Mucosa of descending colon (tissue), 3 donors: ENCODE measurements at regions not wholly inside any gene's neighbourhood (a gene's known extent, or its start where the extent isn't known, plus 50 kb on each side); places are given as distances from the start of the nearest gene placed in this dataset.

Source experiments
- ATAC-seq: fragments of 200-7000 bp; cut with Tn5 transposase; one replicate; pipeline ENCODE4 v1.9.1; 2020; ENCODE audit warnings: mild to moderate bottlenecking, moderate library complexity
- DNase-seq, 3 donors: peaks; one replicate each; pipeline ENCODE4 v3.0.0-alpha.2; 2020
- H3K36me3 ChIP-seq: fragments of 200-600 bp; one replicate; pipeline ENCODE4 v1.8.0; 2021; ENCODE audit warnings: low read depth, mild to moderate bottlenecking
- H3K4me1 ChIP-seq: fragments of 200-600 bp; one replicate; pipeline ENCODE4 v1.8.0; 2021; ENCODE audit warnings: low read depth, mild to moderate bottlenecking
- H3K4me3 ChIP-seq: fragments of 200-600 bp; one replicate; pipeline ENCODE4 v1.8.0; 2021; ENCODE audit warnings: mild to moderate bottlenecking
- H3K9me3 ChIP-seq: fragments of 200-600 bp; one replicate; pipeline ENCODE4 v1.8.0; 2021; ENCODE audit warnings: mild to moderate bottlenecking
- CTCF ChIP-seq: fragments of 200-600 bp; IDR thresholded peaks from one replicate; pipeline ENCODE4 v1.8.0; 2022; ENCODE audit warnings: antibody characterized with exemption, mild to moderate bottlenecking
- intact Hi-C, 2 donors: fragments of 100-400 bp; cut with DNase I in 1 of 2; cut with micrococcal nuclease in 1 of 2; formaldehyde crosslinking; loops; one replicate each; pipeline versions ENCODE4 v1.11.0 to v1.11.1; 2022; cut with DNase I, micrococcal nuclease
- donor health status: DM: no; HTN: no; CAD: no; lungs with moderate emphysema.
- donor health status: DM: no; HTN: no; CAD: no.
- donor health status: DM: no; HTN: yes; CAD: no.

GRCh38 chr13:80083081-80083852 lies 257.7 kb downstream of the SPRY2 start:
- intact Hi-C loops, result no loop called here
- DNase-seq (no peak), ATAC-seq (no peak)
- Histone ChIP-seq H3K4me3 (no peak overlapping the region), H3K4me1 (peaks cover 8% of the 10 kb centered on the region), H3K36me3 (no peaks in the 10 kb centered on the region), H3K9me3 (no peaks in the 10 kb centered on the region)
- no peak for TF ChIP-seq CTCF

GRCh38 chr13:80082396-80083080 lies 258.4 kb downstream of the SPRY2 start:
- Histone ChIP-seq H3K4me3 (no peak overlapping the region), H3K4me1 (peaks cover 8% of the 10 kb centered on the region), H3K9me3 (no peaks in the 10 kb centered on the region), H3K36me3 (no peaks in the 10 kb centered on the region)
- intact Hi-C loops, result no loop called here
- no peak for ATAC-seq
- DNase-seq, result no peak
- TF ChIP-seq CTCF, result no peak

- no peaks in the 10 kb centered on the region for H3K9me3 ChIP-seq
- H3K4me1 ChIP-seq, result peaks cover 5% of the 10 kb centered on the region
- ATAC-seq (peak; percentile 52), DNase-seq (no peak)
- no peak overlapping the region for H3K4me3 ChIP-seq
- H3K36me3 ChIP-seq, result no peaks in the 10 kb centered on the region
- intact Hi-C loops, result no loop called here
- no peak for TF ChIP-seq CTCF
These were observed 266.1 kb downstream of the SPRY2 start for GRCh38 chr13:80074811-80075210.

GRCh38 chr13:80074143-80074752 lies 266.7 kb downstream of the SPRY2 start:
- no peak for TF ChIP-seq CTCF
- H3K36me3 ChIP-seq, result no peaks in the 10 kb centered on the region
- no peak for DNase-seq
- intact Hi-C loops, result no loop called here
- H3K4me3 ChIP-seq, result no peak overlapping the region
- no peaks in the 10 kb centered on the region for H3K9me3 ChIP-seq
- no peak for ATAC-seq
- peaks cover 5% of the 10 kb centered on the region for H3K4me1 ChIP-seq

GRCh38 chr13:80072231-80072630 lies 268.7 kb downstream of the SPRY2 start:
- no peak for TF ChIP-seq CTCF
- Histone ChIP-seq H3K36me3 (no peaks in the 10 kb centered on the region), H3K9me3 (no peaks in the 10 kb centered on the region), H3K4me3 (no peak overlapping the region), H3K4me1 (peaks cover 5% of the 10 kb centered on the region)
- no peak for ATAC-seq
- intact Hi-C loops, result no loop called here
- DNase-seq, result no peak
